ENCODE measurements at regions not wholly inside any gene's neighbourhood (a gene's known extent, or its start where the extent isn't known, plus 50 kb on each side); places are given as distances from the start of the nearest gene placed in this dataset.

DNA sequence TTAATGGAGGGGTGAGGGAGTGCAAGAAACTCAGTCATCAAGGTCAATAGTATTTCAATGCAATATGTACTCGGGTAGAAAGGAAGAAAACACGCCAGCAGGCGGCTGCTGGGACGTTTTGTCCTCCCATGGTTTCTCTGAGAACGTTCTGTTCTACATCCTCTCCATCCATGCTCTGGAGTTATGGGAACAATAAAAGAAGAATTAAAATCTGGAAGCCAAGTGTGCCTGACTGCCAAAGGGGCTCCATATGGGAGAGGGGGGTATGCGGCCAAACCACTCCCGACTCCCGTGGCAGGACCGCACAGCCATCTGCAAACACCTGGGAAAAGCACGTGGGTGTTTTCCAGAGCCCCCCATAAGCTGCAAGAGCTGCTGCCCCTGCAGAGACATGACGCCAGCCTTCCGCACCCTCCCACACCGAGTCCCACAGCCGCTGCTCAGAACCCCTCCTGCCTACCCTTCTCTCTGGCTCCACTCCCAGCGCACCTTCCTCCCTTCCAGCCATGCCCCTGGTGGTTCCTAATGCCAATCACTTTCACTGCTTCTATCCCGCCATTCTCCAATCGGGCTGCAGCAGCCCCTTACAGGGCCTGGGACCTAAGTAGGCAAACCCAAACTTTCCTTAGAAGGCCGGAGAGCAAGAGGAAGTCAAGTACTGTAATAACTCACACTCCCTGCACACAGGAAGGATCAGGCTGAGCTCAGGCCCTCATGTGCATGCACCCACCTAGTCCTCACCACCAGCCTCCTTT is 241.6 kb downstream of the SYK start:
- no peak for DNase-seq

DNA sequence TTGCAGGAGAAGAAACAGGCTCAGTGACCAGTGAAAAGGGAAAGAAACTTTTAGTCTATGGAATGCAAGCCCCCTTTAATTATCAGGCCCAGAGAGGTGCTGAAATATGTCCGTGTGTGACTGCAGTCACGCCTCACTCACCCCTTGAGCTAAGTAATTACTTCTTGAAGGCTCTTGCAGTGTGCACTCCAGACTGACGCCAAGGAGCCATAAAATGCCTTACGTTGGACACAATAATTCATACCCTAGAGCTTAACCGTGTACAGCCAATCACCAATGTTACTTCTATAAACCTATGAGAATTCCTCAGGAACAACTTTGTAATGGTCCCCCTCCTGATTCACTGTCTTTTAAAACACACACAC is 242.2 kb downstream of the SYK start:
- DNase-seq, result peak; percentile 30

DNA sequence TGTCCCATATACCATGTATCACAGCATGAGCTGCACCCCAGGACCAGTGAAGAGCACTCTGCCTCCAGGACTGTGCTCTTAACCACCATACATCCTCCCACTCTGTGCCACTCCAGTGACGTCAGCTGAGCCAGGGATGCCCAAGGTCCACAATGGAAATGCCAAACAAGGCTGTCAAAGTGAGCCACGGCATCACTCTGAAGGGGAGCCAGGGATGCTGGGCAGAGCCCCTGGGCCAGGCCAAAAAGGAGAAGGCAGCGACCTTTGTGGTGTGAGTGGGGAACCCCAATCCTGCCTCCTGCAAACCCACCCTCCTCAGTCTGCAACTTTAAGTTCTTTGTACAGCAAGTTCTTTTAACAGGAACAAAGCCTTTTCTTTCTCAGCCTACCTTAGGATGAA is 242.7 kb downstream of the SYK start:
- no peak for DNase-seq

DNA sequence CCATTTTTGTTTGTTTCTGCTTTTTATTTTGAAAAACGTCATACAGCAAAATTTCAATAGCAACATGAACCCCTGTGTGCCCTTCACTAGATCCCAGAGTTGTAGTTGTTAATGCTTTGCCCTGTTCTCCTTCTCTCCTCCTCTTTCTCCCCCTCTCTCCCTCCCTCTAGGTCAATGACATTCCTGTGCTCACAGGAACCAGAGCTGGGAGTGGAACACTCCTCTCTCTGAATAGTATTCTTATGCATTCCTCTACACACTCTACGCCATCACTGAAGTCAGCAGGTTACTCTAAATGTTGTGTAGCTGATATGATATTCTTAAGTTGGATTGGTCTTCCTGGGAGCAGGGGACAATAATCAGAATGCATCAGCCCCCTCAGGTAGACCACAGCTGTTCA is 243.4 kb downstream of the SYK start:
- DNase-seq, result no peak

DNA sequence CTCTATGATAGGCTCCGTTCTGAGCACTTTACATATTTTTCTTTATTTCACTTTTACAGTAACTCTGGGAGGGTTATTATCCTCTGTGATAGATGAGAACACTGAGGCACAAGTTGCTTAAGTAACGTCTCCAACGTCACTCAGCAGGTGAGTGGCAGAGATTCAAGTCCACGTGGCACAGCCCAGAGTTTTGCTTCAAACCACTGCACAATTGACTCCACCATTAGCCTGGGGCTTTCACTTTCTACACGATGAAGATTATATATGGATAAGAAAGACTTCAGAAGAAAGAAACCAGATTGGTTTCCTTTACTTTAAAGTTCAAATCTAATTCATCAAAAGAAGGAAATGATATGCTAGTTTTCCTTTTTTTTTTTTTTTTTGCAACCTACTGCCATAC is 245.9 kb downstream of the SYK start:
- DNase-seq, result no peak

DNA sequence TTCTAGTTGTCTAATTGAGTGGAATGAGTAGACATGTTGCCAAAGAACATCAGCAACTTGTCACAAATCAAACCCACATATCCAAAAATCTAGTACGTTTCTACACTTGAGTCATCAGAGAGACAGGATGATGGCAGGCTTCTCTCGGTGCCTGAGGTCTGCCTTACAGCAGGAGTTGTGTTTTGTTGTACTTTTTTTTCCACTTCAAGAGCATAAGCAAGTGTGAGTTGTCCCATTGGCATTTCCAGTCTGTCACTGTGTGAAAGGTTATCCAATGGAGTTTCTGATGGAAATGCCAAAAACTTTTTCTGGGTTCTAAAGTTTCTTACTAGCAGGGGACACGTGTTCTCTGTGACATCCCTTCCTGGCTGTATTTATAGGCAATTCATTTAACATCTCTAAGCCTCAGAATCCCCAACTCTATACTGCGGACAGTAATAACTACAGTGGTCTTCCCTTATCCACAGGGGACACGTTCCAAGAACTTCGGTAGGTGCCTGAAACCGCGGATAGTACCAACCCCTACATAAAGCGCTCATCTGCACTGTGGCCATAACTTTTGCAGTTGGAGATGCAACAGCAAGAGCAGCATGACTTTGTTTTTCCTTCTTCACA is 246.5 kb downstream of the SYK start:
- DNase-seq, result no peak

DNA sequence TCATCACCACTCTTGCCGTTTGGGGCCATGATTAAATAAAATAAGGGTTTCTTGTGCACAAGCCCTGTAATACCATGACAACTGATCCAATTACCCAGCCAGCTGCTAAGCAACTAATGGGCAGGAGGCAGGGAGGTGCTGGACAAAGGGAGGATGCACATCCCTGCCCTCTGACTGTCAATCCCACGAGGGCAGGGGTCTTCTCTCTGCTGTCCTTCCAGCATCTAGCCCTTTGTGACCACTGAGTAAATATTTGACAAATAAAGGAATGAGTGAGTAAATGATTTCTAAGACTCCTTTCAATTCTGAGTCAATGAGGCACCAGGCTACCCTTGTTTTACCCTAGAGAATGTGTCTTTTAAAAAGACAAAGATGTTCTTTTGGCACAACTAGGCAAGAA is 247.1 kb downstream of the SYK start:
- DNase-seq, result no peak

DNA sequence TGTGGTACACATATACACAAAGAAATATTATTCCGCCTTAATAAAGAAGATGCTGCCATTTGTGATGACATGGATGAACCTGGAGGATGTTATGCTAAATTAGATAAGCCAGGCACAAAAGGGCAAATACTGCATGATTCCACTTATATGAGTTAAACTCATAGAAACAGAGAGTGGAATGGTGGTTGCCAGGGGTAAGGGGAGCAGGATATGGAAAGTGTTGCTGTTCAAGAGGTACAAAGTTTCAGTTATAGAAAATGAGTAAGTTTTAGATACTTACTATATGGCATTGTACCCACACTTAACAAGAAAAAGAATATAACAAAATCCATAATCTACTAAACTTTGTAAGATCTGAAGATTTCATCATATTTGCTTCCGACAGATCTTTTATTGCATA is 252.2 kb downstream of the SYK start:
- DNase-seq, result no peak

DNA sequence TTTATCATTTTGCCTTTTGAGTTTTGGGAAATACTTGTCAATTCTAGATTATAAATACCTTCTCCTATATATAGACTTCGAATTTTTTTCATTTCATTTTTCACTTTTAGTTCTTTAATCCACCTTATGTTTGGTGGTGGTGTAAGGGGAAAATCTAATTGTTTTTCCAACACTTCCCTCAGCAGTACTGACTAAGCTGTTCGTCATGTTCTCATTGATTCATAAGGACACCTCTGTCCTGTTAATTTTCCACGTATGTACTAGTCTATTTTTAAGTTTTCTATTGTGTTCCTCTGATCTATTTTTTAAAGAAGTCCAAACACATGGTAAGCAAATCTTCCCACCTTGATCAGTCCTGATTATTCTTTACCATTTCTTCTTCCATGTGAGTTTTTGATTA is 254.2 kb downstream of the SYK start:
- DNase-seq, result no peak

DNA sequence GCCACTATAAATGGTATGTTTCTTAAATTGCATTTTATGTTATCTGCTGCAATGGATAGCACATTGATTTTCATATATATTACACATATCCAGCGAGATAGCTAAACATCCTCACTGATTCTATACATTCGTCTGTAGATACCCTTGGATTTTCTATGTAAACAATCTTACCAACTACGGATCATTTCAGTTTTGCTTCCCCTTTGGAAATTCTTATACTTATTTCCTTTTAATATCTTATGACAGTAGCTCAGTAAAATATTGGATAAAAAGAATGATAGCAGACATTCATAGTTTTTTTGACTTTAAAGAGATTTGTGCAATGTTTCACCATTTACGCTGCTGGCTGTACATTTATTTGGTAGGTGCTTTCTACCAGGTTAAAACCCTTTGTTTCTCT is 254.9 kb downstream of the SYK start:
- DNase-seq, result no peak

DNA sequence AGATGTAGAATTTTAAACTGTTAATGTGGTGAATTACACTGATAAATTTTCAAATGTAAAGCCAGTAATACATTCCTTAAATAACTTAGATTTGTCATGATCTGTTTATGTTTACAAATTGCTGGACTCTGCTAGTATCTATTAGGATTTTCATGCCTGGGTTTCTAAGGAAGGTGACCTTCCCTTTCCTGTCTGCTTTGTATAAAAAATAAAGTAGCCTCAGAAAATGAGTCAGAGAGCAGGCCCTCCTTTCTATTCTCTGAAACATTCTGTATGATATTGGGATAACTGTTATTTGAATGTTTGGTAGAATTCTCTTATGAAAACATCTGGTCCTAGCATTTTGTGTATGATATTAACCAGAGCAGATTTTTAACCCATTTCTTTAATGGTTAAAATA is 255.3 kb downstream of the SYK start:
- no peak for DNase-seq

DNA sequence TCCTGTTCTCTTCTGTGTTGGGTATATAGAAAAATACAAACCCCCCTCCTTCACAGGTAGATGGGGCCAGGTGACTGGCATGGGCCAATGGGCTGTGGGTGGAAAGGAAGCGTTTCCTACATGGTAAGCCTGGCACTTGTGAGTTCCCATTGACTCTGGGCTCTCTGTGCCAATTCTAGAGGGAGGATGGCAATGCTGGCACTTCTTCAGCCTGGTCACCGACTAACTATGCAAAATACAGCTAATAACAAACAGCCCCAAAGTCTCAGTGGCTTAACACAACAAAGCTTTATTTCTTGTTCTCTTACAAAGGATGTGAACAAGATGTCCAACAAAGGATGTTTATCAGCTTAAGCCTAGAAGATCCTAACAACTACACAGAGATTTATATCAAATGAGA is 258.1 kb downstream of the SYK start:
- DNase-seq, result no peak

DNA sequence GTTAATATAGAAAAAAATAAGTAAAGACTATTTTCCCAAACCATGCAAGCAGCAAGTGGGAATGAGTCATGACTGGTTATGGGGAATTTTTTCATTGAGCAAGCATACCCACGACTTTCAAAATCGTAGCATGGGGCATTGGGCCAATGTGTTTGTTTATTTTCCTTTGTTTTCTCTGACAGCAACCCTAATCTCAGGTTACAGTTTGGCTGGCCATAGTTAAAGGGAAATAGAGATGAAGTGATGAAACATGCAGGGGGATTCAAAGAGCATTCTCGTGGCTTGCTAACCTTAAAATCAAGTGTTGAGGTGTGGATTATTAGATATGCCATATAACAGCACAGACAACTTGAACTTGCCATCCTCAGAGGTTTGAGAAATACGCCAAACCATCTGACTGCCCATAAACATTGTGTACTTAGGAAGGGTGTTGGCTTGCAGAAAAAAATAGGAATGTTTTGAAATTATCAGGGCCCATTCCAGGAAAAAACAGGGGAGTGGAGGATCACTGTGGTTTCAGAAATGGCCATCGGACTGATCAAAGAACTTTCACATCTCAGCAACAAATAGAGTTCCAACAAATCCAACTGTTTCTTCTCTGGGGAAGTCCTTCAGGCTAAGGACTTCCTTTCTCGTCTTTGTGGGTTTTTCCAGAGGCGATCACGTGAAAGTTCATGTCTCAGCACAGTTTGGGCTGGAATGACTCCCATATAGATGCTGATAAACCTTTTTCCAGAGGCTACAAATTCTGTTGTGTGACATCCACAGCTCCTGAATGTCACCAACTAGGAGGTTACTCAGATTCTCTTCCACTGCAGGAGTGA is 259.1 kb downstream of the SYK start:
- DNase-seq, result peak; percentile 53

DNA sequence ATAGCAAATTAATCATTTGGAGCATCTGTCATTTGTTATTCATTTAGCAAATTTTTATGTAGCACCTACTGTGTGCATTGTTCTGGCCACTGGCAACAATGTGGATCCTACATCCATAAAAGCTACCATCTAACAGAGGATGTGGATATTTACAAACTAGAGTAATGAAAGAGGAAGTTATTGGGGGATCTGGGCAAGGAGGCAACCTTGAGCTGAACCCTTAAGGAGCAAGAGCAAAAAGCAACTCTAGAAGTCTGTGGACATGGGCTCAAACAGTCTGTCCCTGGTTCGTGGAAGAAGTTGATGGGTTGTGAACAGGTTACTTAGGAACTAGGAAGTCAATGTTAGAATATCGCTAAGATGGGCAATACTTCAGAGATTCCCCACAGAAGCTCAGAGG is 259.9 kb downstream of the SYK start:
- DNase-seq, result no peak

DNA sequence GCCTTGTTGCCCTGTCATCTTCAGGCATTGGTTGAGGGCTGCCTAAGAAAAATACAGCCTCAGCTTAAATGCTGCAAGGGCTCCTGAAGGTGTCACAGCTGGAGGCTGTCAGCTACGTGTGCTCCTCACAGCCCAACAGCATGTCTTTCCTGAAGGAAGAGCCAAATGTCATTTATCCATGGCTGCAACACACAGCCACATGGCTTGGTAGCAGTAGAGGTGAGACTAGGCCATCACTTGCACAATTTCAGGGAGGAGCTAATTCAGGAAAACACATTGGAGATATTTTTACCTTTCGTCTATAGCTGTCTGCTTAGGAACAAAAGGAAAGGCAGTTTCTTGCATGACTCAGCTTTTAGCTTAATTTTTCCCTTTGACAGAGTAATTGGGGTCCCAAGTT is 260.7 kb downstream of the SYK start:
- DNase-seq, result no peak

DNA sequence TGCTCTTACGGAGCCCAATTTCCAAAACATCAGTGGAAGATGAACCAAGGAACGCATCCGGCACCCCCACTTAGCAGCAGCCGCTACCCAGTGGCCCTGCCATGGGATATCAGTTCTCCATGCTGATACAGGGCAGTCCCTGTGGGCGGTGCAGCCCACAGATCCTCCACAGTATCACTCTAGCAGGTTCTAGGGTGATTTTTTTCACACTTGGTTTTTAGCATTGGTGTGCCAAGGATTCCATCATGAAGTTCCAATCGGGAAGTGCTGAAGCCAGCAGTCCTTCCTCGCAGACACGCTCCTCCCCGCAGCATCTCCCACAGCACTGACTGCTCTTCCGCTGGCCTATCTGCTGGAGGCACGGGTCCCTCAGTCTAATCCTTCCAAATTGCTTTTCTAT is 261.9 kb downstream of the SYK start:
- DNase-seq, result no peak

DNA sequence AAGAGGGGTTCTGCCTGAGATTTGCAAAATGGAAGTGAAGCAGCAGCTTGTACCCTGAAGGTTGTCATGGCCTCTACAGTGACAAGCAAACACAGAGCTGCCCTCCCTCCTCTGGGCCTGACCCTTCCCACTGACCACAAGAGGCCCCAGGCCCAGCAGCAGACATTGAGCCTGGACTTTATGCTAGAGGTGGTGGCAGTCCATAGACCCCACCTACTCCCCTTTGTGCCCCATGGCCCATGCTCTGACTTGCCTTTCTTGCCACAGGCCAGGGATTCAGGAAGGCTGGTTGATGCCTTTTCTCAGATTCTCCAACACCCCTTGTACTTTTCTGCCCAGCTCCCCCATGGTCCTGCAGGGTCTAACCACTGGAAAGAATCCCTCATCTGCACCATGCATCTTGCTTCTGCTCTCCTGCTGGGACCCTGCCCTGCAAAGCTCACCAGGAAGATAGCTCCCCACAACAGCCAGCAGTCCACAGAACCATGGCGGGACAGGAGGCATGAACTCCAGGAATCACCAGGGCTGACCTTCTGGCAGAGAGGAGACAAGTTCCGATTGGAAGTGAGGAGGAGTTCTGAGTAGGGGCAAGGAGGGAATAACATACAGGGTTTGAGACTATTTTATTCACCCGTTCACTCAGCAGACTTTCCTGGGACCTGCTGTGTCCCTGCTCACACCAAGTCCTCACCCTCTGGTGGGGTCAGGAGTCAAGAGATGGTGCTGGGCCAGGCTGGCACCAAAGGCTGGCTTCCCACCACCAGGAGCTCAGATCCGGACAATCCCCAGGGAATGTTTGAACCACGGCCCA is 263.8 kb downstream of the SYK start:
- DNase-seq, result no peak

DNA sequence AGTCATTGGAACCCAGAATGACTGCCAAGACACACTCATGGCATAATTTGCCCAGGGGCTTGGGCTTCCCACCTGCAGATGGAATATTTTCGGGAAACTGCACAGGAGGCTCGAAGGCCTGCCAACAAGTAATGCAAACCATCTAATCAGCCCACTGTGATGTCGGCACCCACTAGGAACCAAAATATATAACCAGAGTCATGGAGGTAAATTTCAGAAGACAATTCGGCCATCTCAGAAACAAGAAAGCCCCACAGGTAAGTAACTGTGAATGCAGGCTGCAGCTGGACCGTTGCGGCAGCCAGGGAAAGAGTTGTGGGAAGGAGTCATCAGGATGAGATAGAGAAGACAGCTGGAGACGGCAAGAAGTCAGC is 264.4 kb downstream of the SYK start:
- DNase-seq, result no peak

DNA sequence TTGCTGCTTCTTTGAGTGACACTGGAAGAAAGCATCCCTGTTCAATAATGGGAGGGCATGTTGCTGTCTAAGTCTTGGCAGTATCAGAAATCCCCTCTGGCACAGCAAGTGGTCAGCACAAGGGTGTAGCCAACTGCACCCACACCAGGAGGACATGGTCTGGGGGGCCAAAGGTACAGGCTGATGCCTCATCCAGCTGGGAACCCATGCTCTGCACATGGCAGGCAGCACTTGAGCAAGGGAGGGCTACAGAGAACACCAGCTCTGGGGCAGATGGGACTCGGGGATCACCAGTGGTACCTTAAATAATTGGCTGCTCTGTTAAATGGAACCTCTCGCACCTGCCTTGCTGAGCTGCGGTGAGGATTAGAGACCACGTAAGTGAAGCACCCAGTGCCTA is 265.2 kb downstream of the SYK start:
- no peak for DNase-seq

DNA sequence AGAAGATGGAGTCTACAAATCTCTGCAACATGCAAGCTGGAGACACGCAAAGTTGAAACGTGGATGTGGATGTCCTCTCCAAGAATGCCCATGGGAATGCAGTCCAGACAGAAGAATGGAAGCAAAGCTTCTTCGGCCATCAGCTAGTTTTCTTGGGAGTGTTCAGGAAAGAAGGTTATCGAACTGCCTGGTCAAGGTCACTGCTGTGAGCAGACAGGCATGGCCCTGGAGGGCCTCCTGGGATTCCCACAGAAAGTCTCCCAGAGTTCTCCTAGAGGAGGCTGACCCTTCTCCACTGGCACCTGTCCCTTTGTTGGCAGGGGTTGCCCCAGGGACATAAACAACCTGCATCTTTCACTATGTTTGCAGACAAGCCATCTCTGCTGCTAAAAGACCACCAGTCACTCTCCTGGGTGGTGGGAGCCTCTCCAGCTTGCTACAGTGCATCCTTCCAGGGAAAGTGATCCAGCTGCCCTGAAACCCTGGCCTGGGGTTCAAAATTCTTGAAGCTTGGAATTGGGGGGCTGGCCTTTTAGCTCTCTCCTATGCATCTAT is 265.8 kb downstream of the SYK start:
- no peak for DNase-seq

DNA sequence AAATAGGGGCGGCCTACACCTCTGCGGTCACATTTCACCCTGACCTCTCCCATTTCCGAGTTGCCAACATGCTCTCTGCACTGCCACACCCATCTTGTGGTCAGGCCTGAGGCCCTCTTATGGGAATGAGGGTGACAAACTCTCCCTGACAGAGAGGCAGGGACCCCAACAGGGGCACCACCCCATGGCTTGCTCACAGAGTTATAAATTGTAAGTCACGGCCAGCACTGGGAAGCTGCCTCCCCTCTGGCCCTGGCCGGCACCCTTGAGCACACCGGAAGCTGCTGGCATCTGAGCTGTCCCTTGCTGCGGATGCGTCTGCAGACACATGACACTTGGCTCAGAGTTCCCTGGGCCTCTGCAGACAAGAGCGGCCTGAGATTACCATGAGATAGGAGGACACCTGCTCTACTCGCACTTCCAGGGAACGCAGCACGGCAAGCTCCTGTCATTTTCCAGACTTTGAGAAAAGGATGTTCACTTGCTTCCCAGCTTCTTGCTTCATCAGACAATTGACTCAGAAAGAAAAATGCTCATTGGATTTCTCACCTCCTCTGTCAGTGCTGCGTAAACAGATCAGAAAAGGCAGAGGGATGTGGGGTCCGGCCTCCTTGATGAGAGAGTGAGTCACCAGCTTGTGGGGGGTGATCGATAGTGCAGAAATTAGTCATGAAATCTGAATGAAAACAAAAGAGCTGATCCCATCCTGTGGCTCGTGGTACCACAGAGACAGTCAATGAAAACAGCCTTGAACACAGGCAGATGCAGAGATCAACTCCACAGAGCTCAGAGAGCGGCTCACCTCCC is 269.8 kb downstream of the SYK start:
- DNase-seq, result no peak

All from DMS79 (cell line).